ENCODE measurements at regions not wholly inside any gene's neighbourhood (a gene's known extent, or its start where the extent isn't known, plus 50 kb on each side); places are given as distances from the start of the nearest gene placed in this dataset.

DNA sequence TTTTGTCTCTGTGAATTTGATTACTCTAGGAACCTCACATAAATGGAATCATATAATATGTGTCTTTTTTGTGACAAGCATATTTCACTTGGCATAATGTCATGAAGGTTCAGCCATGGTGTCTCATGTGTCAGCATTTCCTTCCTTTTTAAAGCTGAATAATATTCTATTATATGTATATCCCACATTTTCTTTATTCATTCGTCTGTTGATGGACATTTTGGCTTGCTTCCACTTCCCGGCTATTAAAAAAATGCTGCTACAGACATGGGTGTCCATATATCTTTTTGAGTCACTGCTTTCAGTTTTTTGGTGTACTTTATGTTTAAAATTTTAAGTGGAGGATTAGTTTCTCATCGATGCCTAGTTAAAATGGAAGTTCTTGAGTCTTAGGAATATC lies 59.8 kb upstream of the C5orf63 start:
- H3K27ac ChIP-seq (ENCODE audit: low read length): no peak overlapping the region
- no peak overlapping the region for H3K4me2 ChIP-seq (ENCODE audit: low read length)
- H3K27me3 ChIP-seq (ENCODE audit: low read depth, low read length): no peaks in the 10 kb centered on the region
- no peaks in the 10 kb centered on the region for H3K79me2 ChIP-seq (ENCODE audit: low read length)
- H3K4me1 ChIP-seq (ENCODE audit: low read length): no peaks in the 10 kb centered on the region
- H3K36me3 ChIP-seq (replicated peaks; ENCODE audit: low read depth, low read length): no peaks in the 10 kb centered on the region
- TF ChIP-seq, protein P1, sequence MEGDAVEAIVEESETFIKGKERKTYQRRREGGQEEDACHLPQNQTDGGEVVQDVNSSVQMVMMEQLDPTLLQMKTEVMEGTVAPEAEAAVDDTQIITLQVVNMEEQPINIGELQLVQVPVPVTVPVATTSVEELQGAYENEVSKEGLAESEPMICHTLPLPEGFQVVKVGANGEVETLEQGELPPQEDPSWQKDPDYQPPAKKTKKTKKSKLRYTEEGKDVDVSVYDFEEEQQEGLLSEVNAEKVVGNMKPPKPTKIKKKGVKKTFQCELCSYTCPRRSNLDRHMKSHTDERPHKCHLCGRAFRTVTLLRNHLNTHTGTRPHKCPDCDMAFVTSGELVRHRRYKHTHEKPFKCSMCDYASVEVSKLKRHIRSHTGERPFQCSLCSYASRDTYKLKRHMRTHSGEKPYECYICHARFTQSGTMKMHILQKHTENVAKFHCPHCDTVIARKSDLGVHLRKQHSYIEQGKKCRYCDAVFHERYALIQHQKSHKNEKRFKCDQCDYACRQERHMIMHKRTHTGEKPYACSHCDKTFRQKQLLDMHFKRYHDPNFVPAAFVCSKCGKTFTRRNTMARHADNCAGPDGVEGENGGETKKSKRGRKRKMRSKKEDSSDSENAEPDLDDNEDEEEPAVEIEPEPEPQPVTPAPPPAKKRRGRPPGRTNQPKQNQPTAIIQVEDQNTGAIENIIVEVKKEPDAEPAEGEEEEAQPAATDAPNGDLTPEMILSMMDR (IDR thresholded peaks at IDR 0.05; ENCODE audit: low read depth, low read length): no peak
- no peak for TF ChIP-seq EZH2phosphoT487 (IDR thresholded peaks at IDR 0.05; ENCODE audit: low read depth)
- H3K9me3 ChIP-seq (ENCODE audit: insufficient read depth, low read length): no peaks in the 10 kb centered on the region
- no peak overlapping the region for H3K4me3 ChIP-seq (ENCODE audit: low read length)
- H3K9ac ChIP-seq (ENCODE audit: low read length): no peak overlapping the region
- H4K20me1 ChIP-seq (ENCODE audit: insufficient read depth, low read length): no peaks in the 10 kb centered on the region
- no peak overlapping the region for H2AFZ ChIP-seq (ENCODE audit: low read depth, low read length)

DNA sequence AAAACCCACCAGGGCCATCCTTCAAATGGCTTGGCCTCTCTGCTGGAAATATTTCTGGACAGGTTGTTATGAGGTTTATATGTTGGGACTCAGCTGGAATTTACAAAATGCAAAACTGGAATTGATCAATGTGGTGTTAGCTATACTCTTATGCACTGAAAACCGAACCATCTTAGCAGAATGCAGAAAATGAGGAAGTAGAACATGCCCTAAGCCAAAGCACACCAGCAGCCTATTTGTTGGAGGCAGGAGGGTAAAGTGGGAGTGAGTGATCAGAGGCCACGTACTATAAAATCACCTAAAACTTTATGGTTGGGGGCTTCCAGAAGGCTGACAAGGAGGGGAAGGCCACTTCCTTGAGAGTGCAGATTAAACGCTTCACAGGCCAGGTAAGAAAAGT lies 63.6 kb upstream of the C5orf63 start:
- Histone ChIP-seq H3K9ac (ENCODE audit: low read length) (no peak overlapping the region), H3K36me3 (replicated peaks; ENCODE audit: low read depth, low read length) (no peaks in the 10 kb centered on the region), H3K4me3 (ENCODE audit: low read length) (no peak overlapping the region), H3K27ac (ENCODE audit: low read length) (no peak overlapping the region), H3K9me3 (ENCODE audit: insufficient read depth, low read length) (no peaks in the 10 kb centered on the region), H3K4me2 (ENCODE audit: low read length) (no peak overlapping the region), H3K79me2 (ENCODE audit: low read length) (no peaks in the 10 kb centered on the region), H3K4me1 (ENCODE audit: low read length) (no peaks in the 10 kb centered on the region), H3K27me3 (ENCODE audit: low read depth, low read length) (no peaks in the 10 kb centered on the region), H2AFZ (ENCODE audit: low read depth, low read length) (no peak overlapping the region), H4K20me1 (ENCODE audit: insufficient read depth, low read length) (no peaks in the 10 kb centered on the region)
- TF ChIP-seq, protein P1 (IDR thresholded peaks at IDR 0.05; ENCODE audit: low read depth, low read length): no peak
- TF ChIP-seq EZH2phosphoT487 (IDR thresholded peaks at IDR 0.05; ENCODE audit: low read depth): no peak

DNA sequence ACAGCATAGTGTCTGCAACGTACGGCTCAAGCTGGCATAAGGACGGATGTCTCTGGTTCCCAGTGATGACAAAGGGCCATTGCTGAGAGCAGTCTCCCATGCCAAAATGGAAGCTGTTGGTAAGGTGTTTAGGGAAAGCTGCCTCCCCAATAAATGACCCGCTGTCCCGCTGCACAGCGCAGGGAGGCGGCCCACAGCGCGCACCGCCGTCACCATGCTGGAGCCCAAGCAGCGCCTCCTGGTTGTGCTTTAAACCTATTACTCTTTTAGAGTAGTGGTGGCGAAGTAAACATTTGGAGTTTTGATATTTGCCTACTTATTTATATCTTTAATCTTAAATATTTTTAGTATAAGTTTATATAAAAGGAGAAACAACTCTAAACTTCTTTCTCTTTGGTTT lies 70.4 kb upstream of the C5orf63 start:
- Histone ChIP-seq H3K4me3 (ENCODE audit: low read length) (no peak overlapping the region), H2AFZ (ENCODE audit: low read depth, low read length) (no peak overlapping the region), H3K27ac (ENCODE audit: low read length) (no peak overlapping the region), H3K27me3 (ENCODE audit: low read depth, low read length) (no peaks in the 10 kb centered on the region), H3K36me3 (replicated peaks; ENCODE audit: low read depth, low read length) (no peaks in the 10 kb centered on the region), H4K20me1 (ENCODE audit: insufficient read depth, low read length) (no peaks in the 10 kb centered on the region), H3K4me2 (ENCODE audit: low read length) (no peak overlapping the region), H3K9me3 (ENCODE audit: insufficient read depth, low read length) (no peaks in the 10 kb centered on the region), H3K79me2 (ENCODE audit: low read length) (no peaks in the 10 kb centered on the region), H3K4me1 (ENCODE audit: low read length) (no peaks in the 10 kb centered on the region), H3K9ac (ENCODE audit: low read length) (no peak overlapping the region)
- no peak for TF ChIP-seq EZH2phosphoT487 (IDR thresholded peaks at IDR 0.05; ENCODE audit: low read depth)
- TF ChIP-seq, protein P1 (IDR thresholded peaks at IDR 0.05; ENCODE audit: low read depth, low read length): no peak

DNA sequence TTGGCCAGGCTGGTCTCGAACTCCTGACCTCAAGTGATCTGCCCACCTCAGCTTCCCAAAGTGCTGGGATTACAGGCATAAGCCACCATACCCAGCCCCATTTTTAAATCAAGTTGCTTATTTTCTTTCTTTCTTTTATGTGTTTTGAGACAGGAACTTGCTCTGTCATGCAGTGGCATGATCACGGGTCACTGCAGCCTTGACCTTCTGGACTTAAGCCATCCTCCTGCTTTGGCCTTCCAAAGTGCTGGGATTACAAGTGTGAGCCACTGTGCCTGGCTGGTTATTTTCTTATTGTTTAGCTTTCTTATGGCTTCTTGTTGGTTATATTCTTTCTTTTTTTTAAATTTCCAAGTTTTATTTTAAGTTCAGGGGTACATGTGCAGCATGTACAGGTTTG lies 79.7 kb upstream of the C5orf63 start:
- Histone ChIP-seq H3K79me2 (ENCODE audit: low read length) (no peaks in the 10 kb centered on the region), H3K9me3 (ENCODE audit: insufficient read depth, low read length) (no peaks in the 10 kb centered on the region), H3K27ac (ENCODE audit: low read length) (no peak overlapping the region), H3K27me3 (ENCODE audit: low read depth, low read length) (no peaks in the 10 kb centered on the region), H3K9ac (ENCODE audit: low read length) (no peak overlapping the region), H3K4me2 (ENCODE audit: low read length) (no peak overlapping the region), H2AFZ (ENCODE audit: low read depth, low read length) (no peak overlapping the region), H3K4me3 (ENCODE audit: low read length) (no peak overlapping the region), H3K4me1 (ENCODE audit: low read length) (no peaks in the 10 kb centered on the region), H3K36me3 (replicated peaks; ENCODE audit: low read depth, low read length) (no peaks in the 10 kb centered on the region), H4K20me1 (ENCODE audit: insufficient read depth, low read length) (no peaks in the 10 kb centered on the region)
- no peak for TF ChIP-seq EZH2phosphoT487 (IDR thresholded peaks at IDR 0.05; ENCODE audit: low read depth)
- TF ChIP-seq, protein P1 (IDR thresholded peaks at IDR 0.05; ENCODE audit: low read depth, low read length): no peak

All from OCI-LY3 (cell line).